A549 (cell line): ENCODE measurements at regions not wholly inside any gene's neighbourhood (a gene's known extent, or its start where the extent isn't known, plus 50 kb on each side); places are given as distances from the start of the nearest gene placed in this dataset.

Source experiments
- ATAC-seq, 2 experiments: fragments of 200-7000 bp in 1 of 2; fragments of >200 bp in 1 of 2; cut with Nextera tagmentation in 1 of 2; cut with Tn5 transposase in 1 of 2; 3 replicates each; pipeline versions ENCODE4 v1.8.0 to v1.9.1; 2018 to 2020; ENCODE audit warnings: mild to moderate bottlenecking in 1 of 2, moderate library complexity in 1 of 2
- CTCF ChIA-PET: fragments of 300-600 bp; sonication (Branson Sonifier 250); formaldehyde crosslinking; extraction: SDS; loops from one replicate; lab custom pipeline; 2021; ENCODE audit warnings: antibody characterized with exemption, inconsistent platforms; lab: Yijun Ruan, JAX
- POLR2A ChIA-PET: fragments of 350-600 bp; formaldehyde crosslinking; extraction: SDS; loops from one replicate; lab custom pipeline; 2021; ENCODE audit warnings: antibody characterized with exemption, inconsistent platforms; lab: Yijun Ruan, JAX
- DNase-seq, 2 experiments: peaks; one replicate each; pipeline versions ENCODE4 v3.0.0 to v3.0.0-alpha.2; 2011 to 2016; ENCODE audit warnings: low read depth in 1 of 2, low spot score in 1 of 2
- FAIRE-seq: peaks from 2 replicates; lab custom pipeline; 2011; peaks lifted over from hg19 to GRCh38; lab: Jason Lieb, UNC
- H3K27ac ChIP-seq, 2 experiments: fragments of >200 bp; sonication (Bioruptor Twin); formaldehyde crosslinking; 3 replicates each; pipeline ENCODE4 v1.5.1; 2016 to 2017
- H3K4me1 ChIP-seq: fragments of >200 bp; sonication (Bioruptor Twin); formaldehyde crosslinking; 3 replicates; pipeline ENCODE4 v1.6.1; 2016
- H3K4me2 ChIP-seq: fragments of >200 bp; sonication (Bioruptor Twin); formaldehyde crosslinking; 3 replicates; pipeline ENCODE4 v1.6.1; 2016
- H3K4me3 ChIP-seq: fragments of >200 bp; sonication (Bioruptor Twin); formaldehyde crosslinking; 3 replicates; pipeline ENCODE4 v1.5.1; 2016
- H3K9me3 ChIP-seq: fragments of >200 bp; sonication (Bioruptor Twin); formaldehyde crosslinking; 3 replicates; pipeline ENCODE4 v1.6.1; 2016
- CEBPB ChIP-seq, 2 experiments: fragments of >200 bp in 1 of 2; sonication (Bioruptor Twin) in 1 of 2; formaldehyde crosslinking in 1 of 2; IDR thresholded peaks; 2 replicates each; pipeline ENCODE4 v1.6.1; 2012 to 2016
- CHD4 ChIP-seq: fragments of 200-600 bp; sonication (generic); IDR thresholded peaks from 2 replicates; pipeline ENCODE4 v1.6.1; 2016; ENCODE audit warnings: antibody characterized with exemption, mild to moderate bottlenecking, borderline replicate concordance
- EHF ChIP-seq: fragments of 250-450 bp; sonication (Bioruptor Pico); IDR thresholded peaks from 2 replicates; pipeline ENCODE4 v1.5.0; 2020; ENCODE audit warnings: mild to moderate bottlenecking
- EHMT2 ChIP-seq: fragments of 200-600 bp; sonication (generic); IDR thresholded peaks from 2 replicates; pipeline ENCODE4 v1.6.1; 2016; ENCODE audit warnings: antibody characterized with exemption, low read depth, mild to moderate bottlenecking, moderate library complexity
- FOSL2 ChIP-seq, 2 experiments: fragments of 450-650 bp in 1 of 2; fragments of >200 bp in 1 of 2; sonication (Bioruptor Twin) in 1 of 2; formaldehyde crosslinking; IDR thresholded peaks; 2 replicates each; pipeline versions ENCODE4 v1.5.0 to v1.6.1; 2016 to 2020; ENCODE audit warnings: mild to moderate bottlenecking in 1 of 2, moderate library complexity in 1 of 2
- FOXS1 ChIP-seq: fragments of 250-450 bp; sonication (Bioruptor Pico); IDR thresholded peaks from 2 replicates; pipeline ENCODE4 v1.5.0; 2020; ENCODE audit warnings: mild to moderate bottlenecking, moderate library complexity
- GATA3 ChIP-seq: IDR thresholded peaks from 2 replicates; pipeline ENCODE4 v1.6.1; 2012; ENCODE audit warnings: borderline replicate concordance
- HDAC2 ChIP-seq: fragments of 200-600 bp; sonication (generic); IDR thresholded peaks from 2 replicates; pipeline ENCODE4 v1.6.1; 2016
- HES2 ChIP-seq: fragments of >200 bp; sonication (Bioruptor Twin); formaldehyde crosslinking; IDR thresholded peaks from 2 replicates; pipeline ENCODE4 v1.6.1; 2016
- HMGXB4 ChIP-seq: fragments of 250-450 bp; sonication (Bioruptor Pico); IDR thresholded peaks from 2 replicates; pipeline ENCODE4 v1.5.0; 2021; ENCODE audit warnings: mild to moderate bottlenecking, moderate library complexity, borderline replicate concordance
- HOXB5 ChIP-seq: fragments of 250-450 bp; sonication (Bioruptor Pico); IDR thresholded peaks from 2 replicates; pipeline ENCODE4 v1.5.0; 2020; ENCODE audit warnings: mild to moderate bottlenecking, moderate library complexity
- JUNB ChIP-seq: fragments of >200 bp; sonication (Bioruptor Twin); formaldehyde crosslinking; IDR thresholded peaks from 2 replicates; pipeline ENCODE4 v1.6.1; 2016
- MAFK ChIP-seq: fragments of 450-650 bp; IDR thresholded peaks from 2 replicates; pipeline ENCODE4 v1.6.1; 2014; ENCODE audit not compliant: partially characterized antibody
- PBX3 ChIP-seq: IDR thresholded peaks from 2 replicates; pipeline ENCODE4 v1.6.1; 2012
- POLR2A ChIP-seq: IDR thresholded peaks from 2 replicates; pipeline ENCODE4 v1.6.1; 2012; ENCODE audit warnings: mild to moderate bottlenecking, low read length
- POLR2AphosphoS2 ChIP-seq: conservative IDR thresholded peaks from 2 replicates; pipeline ENCODE4 v1.6.1; 2012; ENCODE audit warnings: low read length, improper control_type of control experiment, inconsistent platforms
- RAD21 ChIP-seq, 2 experiments: fragments of >200 bp in 1 of 2; sonication (Bioruptor Twin) in 1 of 2; formaldehyde crosslinking in 1 of 2; IDR thresholded peaks in 1 of 2; conservative IDR thresholded peaks in 1 of 2; 2 replicates in 1 of 2; 3 replicates in 1 of 2; pipeline ENCODE4 v1.6.1; 2012 to 2018; ENCODE audit warnings: inconsistent platforms in 1 of 2
- RARB ChIP-seq: fragments of 250-450 bp; sonication (Bioruptor Pico); IDR thresholded peaks from 2 replicates; pipeline ENCODE4 v1.8.0; 2021; ENCODE audit warnings: mild to moderate bottlenecking, moderate library complexity
- SMC3 ChIP-seq: fragments of >200 bp; sonication (Bioruptor Twin); formaldehyde crosslinking; IDR thresholded peaks from 3 replicates; pipeline ENCODE4 v1.6.1; 2018; ENCODE audit warnings: inconsistent platforms
- SREBF2 ChIP-seq: fragments of 450-650 bp; IDR thresholded peaks from 2 replicates; pipeline ENCODE4 v1.6.1; 2014; ENCODE audit warnings: mild to moderate bottlenecking, moderate library complexity
- TP53 ChIP-seq: fragments of 250-450 bp; sonication (Bioruptor Pico); IDR thresholded peaks from 2 replicates; pipeline ENCODE4 v1.5.0; 2021; ENCODE audit warnings: mild to moderate bottlenecking, moderate library complexity
- USF2 ChIP-seq: fragments of 450-650 bp; IDR thresholded peaks from 2 replicates; pipeline ENCODE4 v1.6.1; 2014; ENCODE audit warnings: antibody characterized with exemption
- ZC3H11A ChIP-seq: fragments of 450-650 bp; IDR thresholded peaks from 2 replicates; pipeline ENCODE4 v1.6.1; 2014; ENCODE audit warnings: antibody characterized with exemption, mild to moderate bottlenecking
- ZFP36 ChIP-seq: fragments of 450-650 bp; IDR thresholded peaks from 2 replicates; pipeline ENCODE4 v1.6.1; 2014; ENCODE audit warnings: borderline replicate concordance; ENCODE audit not compliant: partially characterized antibody
- ZSCAN20 ChIP-seq: fragments of 250-450 bp; sonication (Bioruptor Pico); IDR thresholded peaks from 2 replicates; pipeline ENCODE4 v1.8.0; 2022; ENCODE audit warnings: mild to moderate bottlenecking, moderate library complexity
- WGBS: methylation state at CpG from one replicate; pipeline ENCODE4 v1.1.6; 2017; ENCODE audit errors: missing lambda C conversion rate; 5-methylcytosine and 5-hydroxymethylcytosine counted together

GRCh38 chr2:234300391-234300925, 196.4 kb downstream of the ARL4C start:
- no peak for TF ChIP-seq GATA3
- no peak for TF ChIP-seq USF2
- no peak for TF ChIP-seq HMGXB4 (CRISPR knock-in tag)
- no peak for TF ChIP-seq TP53
- no peak for TF ChIP-seq SREBF2
- TF ChIP-seq MAFK = no peak
- TF ChIP-seq RARB (CRISPR knock-in tag) = no peak
- TF ChIP-seq EHMT2 = no peak
- TF ChIP-seq ZSCAN20 (CRISPR knock-in tag) = no peak
- TF ChIP-seq EHF = no peak
- TF ChIP-seq CHD4 = no peak
- no peak for TF ChIP-seq POLR2A
- no peak for TF ChIP-seq ZC3H11A
- TF ChIP-seq FOSL2 (IDR thresholded peaks at IDR 0.05) = no peak
- no peak for TF ChIP-seq FOSL2 (CRISPR knock-in tag; IDR thresholded peaks at IDR 0.05)

GRCh38 chr2:234298918-234299317, 198.0 kb downstream of the ARL4C start:
- Histone ChIP-seq H3K9me3 (no peaks in the 10 kb centered on the region), H3K4me1 (peaks cover 30% of the 10 kb centered on the region), H3K4me2 (no peak overlapping the region), H3K27ac (peak overlapping the region; percentile 23 to 94; a peak in 3 of 6 replicates), H3K4me3 (no peak overlapping the region)
- 56% methylated on average over 3 of the region's 3 CpGs for WGBS
- DNase-seq (no peak), FAIRE-seq (no peak), ATAC-seq (no peak)
- TF ChIP-seq FOXS1 (CRISPR knock-in tag) (no peak), RARB (CRISPR knock-in tag) (no peak), CEBPB (IDR thresholded peaks at IDR 0.05) (no peak), MAFK (peak; percentile 95), GATA3 (no peak)
- CTCF ChIA-PET = interaction anchor here (0.7 to 2.9 kb wide), 6 partner anchors 10 to 836 kb away, joined by 3 to 11 read pairs (median 4); no protein-coding TSS in a partner anchor
- POLR2A ChIA-PET = no interaction called here

More at GRCh38 chr2:234300391-234300925, 196.4 kb downstream of the ARL4C start:
- CTCF ChIA-PET = interaction anchor here (1.1 to 2.9 kb wide), 4 partner anchors 11 to 165 kb away, joined by 3 to 11 read pairs (median 8); no protein-coding TSS in a partner anchor
- DNase-seq = no peak
- WGBS = 79% methylated on average over 6 of the region's 6 CpGs
- H3K9me3 ChIP-seq = no peaks in the 10 kb centered on the region
- H3K27ac ChIP-seq = peak overlapping the region; percentile 43 to 94; a peak in 5 of 6 replicates
- ATAC-seq = no peak
- FAIRE-seq = no peak
- POLR2A ChIA-PET = no interaction called here
- H3K4me1 ChIP-seq = peaks cover 40% of the 10 kb centered on the region
- H3K4me3 ChIP-seq = no peak overlapping the region
- no peak overlapping the region for H3K4me2 ChIP-seq

GRCh38 chr2:234296991-234297390, 199.9 kb downstream of the ARL4C start:
- no peak for FAIRE-seq
- WGBS = 94% methylated on average over 1 of the region's 1 CpG
- Histone ChIP-seq H3K9me3 (no peaks in the 10 kb centered on the region), H3K4me3 (no peak overlapping the region)
- CTCF ChIA-PET = interaction anchor here (1.1 kb wide), 1 partner anchor 10 kb away, joined by 3 read pairs; no protein-coding TSS in a partner anchor
- TF ChIP-seq HDAC2 (no peak), ZFP36 (no peak), JUNB (no peak), PBX3 (no peak), ZC3H11A (no peak), SMC3 (no peak), RAD21 (conservative IDR thresholded peaks at IDR 0.05 in 1 of 2, IDR thresholded peaks at IDR 0.05 in 1 of 2) (no peak), HOXB5 (no peak), HES2 (no peak), POLR2AphosphoS2 (no peak), MAFK (no peak)
- TF ChIP-seq, all 56 proteins: peak for 0
- Histone ChIP-seq H3K4me1 (peaks cover 29% of the 10 kb centered on the region), H3K4me2 (no peak overlapping the region), H3K27ac (peak overlapping the region in 1 of 2 experiments; percentile 50; a peak in 3 of 6 replicates)
- no peak for ATAC-seq
- no peak for DNase-seq
- POLR2A ChIA-PET = no interaction called here
